GM19043 (cell line): ENCODE measurements at regions not wholly inside any gene's neighbourhood (a gene's known extent, or its start where the extent isn't known, plus 50 kb on each side); places are given as distances from the start of the nearest gene placed in this dataset.

ENCODE experiments used
- ATAC-seq: cut with Tn5 transposase; IDR thresholded peaks from one replicate; pipeline ENCODE4 v1.9.1; 2021; ENCODE audit warnings: low read depth; ENCODE audit not compliant: unreplicated experiment

DNA sequence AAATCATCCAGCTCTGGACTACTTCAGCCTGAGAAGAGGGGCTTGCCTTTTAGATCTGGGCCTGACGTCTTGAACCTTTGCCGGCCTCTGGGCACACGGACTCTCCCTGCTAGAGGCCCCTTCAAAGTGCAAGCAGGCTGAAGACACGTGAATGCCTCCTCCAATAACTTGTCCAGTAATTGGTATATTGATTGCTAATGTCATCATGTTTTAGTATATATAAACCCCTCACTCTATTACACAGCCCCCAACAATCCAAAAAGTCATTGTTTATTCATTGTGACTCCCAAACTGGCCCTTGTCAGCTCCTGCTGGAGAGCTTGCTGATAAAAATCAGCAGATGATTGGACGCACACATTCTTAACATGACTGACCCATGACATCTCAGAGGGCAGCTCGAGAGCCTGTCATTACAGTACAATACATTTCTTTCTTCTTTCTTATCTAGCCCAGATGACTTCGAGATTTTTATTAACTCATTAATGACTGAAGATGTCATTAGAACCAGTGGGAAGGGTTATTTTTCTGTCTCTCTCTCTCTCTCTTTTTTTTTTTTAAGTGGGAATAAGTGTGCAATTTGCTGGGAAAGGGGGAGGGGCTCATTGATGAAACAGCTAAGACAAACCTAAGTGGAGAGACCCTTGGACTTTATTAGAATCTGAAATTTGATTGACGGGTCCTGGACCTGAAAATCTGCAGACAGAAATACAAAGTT, 65.5 kb upstream of the NR2F2 start:
- ATAC-seq: no peak

DNA sequence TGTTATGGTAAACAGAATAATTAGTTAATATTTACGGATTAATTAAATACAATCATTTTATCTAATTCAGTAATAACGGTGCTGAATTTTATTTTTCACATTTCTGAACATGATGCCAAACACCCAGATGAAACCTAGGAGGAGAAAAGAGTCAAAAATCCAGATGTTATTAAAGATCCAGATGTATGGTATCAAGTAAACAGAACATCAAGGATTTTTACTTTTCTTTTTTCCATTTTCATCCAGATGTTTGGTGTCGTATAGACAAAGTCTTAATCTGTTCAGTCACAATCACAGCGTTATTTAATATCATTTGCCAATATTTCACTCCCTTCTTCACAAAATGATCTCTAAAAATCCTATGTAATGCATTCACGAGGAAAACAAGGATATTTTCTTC, 64.0 kb upstream of the NR2F2 start:
- ATAC-seq: no peak

DNA sequence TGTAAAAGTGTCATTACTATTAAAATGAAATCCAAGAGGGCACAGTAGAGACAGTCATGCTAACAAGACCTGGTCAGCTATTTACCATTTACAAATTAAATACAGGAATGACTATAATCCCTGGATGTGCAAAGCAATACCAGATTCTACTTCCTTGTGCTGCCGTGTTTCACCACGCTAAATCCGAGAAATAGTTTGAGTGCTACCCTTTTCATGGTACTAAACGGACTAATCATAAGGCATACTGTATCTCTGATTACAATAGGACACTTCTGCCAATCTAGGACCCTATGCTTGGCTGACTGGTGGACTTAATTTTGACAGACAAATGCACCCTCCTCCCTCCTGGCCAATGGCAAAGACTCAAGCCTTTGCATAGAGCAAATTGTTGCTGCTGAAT, 63.0 kb upstream of the NR2F2 start:
- ATAC-seq: no peak

DNA sequence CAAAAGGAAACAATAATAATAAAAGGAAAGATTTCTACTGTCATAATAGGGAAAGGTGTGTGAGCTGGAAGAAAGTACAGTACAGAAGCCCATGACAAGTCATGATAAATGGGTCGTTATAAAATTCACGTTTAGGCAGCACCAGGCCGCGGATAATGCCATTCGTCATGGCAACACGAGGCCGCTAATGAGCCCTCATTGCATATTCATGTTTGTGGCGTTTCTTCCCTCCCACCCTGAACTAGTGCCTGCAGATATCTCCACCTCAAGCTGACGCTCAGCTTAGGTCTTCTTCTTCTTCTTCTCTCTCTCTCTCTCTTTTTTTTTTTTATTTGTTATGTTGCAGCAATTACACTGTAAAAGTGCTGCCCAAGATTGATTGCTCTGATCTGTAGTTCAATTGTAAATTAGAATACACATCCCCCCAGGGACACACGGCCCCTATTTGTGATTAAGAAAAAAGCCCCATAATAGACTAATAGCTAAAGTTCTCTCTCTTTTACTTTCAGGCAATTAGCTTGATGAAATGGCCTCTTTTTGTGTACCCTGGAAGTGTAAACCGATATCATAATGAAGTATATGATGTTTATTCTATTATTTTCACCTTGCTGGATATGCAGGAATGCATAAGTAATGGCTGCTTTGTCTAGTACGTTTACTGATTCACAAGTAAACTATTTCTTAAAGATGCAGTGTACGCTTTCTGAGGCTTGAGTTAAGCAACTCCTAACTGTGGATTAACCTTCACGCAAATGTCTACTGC, 61.9 kb upstream of the NR2F2 start:
- no peak for ATAC-seq

DNA sequence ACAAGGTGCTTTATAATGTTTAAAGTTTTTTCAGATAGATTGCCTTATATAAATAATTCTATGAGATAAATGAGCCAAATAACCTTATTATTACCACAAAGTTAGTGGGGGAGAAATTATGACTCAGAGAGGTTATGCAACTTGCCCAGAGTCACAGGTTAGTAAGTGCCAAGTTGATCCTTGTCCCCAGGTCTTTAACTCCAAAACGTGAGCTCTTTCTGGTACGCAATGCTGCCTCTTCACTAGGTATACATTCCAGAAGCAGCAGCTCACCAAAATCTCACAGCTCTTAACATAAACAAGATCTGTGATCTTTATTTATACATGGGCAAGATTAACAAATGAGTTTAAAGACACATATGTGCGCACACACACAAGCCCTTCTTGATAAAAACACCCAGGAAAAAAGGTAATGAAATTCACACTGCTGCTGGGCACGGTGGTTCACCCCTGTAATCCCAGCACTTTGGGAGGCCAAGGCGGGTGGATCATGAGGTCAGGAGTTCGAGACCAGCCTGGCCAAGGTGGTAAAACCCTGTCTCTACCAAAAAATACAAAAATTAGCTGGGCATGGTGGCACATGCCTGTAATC, 59.8 kb upstream of the NR2F2 start:
- ATAC-seq: no peak

DNA sequence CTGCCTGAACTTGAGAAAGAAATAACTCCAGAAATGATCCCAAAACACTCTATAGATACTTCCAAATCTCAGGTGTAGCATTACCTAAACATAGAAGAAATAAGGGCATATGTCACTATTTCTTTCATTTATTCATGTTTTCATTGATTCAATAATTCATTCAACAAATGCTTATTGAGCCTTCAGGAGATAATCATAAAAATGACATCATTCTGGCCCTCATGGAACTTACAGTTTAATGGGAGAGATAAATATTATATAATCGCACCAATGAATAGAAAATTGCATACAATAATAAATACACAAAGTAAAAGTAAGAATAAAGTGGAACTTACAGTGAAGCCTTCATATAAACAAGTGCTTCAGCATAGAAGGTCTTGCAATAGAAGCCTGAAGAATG, 58.1 kb upstream of the NR2F2 start:
- no peak for ATAC-seq

DNA sequence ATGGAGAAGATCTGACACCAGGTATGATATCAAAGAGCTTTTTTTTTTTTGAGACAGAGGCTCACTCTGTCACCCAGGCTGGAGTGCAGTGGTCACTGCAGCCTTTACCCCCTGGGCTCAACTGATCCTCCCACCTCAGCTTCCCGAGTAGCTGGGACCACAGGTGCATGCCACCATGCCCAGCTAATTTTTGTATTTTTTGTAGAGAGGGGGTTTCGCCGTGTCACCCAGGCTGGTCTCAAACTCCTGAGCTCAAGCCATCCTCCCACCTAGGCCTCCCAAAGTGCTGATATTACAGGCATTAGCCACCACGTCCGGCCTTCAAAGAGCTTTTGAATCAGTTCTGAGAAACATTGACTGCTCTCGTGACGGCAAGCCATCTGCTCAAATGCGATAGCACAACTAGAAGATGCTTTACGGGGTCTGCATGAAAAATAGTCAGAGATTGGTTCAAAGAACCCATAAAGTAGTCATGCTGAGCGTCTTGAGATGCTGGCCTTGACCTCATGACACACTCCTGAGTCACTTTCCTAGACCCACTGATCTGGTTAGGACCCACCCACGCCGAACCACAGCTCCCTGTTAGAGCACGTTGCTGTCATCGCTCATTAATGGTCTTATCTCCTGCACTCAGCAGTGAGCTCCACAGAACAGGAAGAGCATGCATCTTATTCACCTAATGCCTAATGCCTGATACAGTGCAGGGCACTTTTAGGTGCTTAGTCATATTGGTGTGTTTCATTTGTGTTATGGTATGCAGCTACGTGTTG, 57.0 kb upstream of the NR2F2 start:
- no peak for ATAC-seq

DNA sequence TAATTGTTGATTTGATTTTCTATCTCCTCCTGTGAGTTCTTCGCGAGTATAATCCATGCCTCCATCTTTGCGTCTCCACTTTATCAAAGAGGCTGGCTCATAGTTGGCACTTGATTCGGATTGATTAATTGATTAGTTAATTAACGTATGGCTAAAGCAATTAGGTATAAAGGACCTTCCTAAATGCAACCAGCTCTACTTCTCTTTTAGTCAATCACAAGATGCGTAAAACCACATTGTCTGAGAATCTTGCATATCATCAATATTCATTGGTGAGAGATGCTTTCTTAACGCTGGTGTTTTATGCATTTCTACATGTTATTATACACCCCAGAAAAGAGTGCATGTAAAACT, 56.4 kb upstream of the NR2F2 start:
- ATAC-seq: no peak

DNA sequence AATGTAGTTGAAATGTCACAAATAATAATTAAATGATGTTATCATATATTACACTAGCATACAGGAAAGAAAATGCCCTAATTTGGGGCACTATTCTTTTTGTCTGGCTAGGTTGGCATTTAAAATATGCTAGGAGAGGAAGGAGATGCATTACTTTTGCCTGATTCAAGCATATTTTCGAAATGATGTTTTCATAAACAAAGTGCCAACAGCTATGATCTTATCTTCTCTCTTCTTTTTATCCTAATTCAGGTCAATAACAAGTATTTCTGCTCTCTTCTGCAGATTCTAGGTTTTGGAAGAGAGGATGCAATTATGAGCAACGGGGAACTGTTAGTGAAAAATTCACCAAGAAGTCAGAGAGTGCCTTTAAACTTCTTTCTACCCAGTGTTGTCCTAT, 55.8 kb upstream of the NR2F2 start:
- ATAC-seq: no peak

DNA sequence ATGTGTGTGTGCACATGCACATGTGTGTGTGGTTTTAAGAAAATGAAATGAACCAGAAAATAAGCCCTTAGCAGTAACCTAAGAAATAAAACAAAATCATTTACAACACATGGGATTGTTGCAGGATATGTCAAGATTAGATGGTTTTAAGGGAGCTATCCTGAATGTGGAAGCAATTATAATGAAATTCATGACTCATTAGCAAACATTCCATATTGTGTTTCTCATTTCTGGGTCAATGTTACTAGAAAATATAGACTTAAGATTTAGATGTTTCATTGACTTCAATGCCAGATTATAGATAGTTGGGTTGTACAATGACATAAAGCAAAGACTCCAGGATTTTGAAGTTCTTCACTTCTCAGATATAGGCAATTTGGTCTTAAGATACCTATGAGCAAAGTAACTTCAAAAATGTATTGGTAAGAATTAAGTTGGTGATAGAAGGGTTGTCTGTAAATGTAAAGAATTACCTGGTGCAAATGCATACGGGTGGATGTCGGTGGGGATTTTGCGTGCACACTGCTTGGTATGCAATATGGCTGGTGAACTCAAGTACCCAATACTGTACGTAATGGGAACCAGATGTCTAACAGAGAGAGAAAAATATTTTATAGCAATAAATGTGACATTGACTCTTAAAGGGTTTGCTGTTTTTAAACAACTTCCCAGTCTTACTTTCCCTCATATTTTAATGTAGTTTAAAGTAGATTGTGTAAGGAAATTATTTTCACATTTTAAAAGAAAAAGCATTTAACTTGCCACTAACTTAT, 53.9 kb upstream of the NR2F2 start:
- no peak for ATAC-seq
